OCI-LY3 (cell line): ENCODE measurements at regions not wholly inside any gene's neighbourhood (a gene's known extent, or its start where the extent isn't known, plus 50 kb on each side); places are given as distances from the start of the nearest gene placed in this dataset.

Experiments
- H2AFZ ChIP-seq: fragments of 200-600, 300-600 bp; shearing (Covaris generic); 2 replicates; pipeline ENCODE4 v1.6.0; 2014; ENCODE audit warnings: antibody characterized with exemption, low read depth, low read length
- H3K27ac ChIP-seq: fragments of 200-600, 300-600 bp; sonication (generic); 2 replicates; pipeline ENCODE4 v1.5.1; 2014; ENCODE audit warnings: mild to moderate bottlenecking, low read length, moderate library complexity, mixed read lengths
- H3K27me3 ChIP-seq: fragments of 200-600, 300-600 bp; sonication (generic); 2 replicates; pipeline ENCODE4 v1.6.1; 2014; ENCODE audit warnings: low read depth, low read length, mixed read lengths
- H3K36me3 ChIP-seq: fragments of 200-600, 300-600 bp; sonication (generic); replicated peaks from 2 replicates; pipeline ENCODE3; 2014; ENCODE audit warnings: low read depth, low read length, mixed read lengths
- H3K4me1 ChIP-seq: fragments of 300-600, 200-600 bp; sonication (generic); 2 replicates; pipeline ENCODE4 v1.6.1; 2014; ENCODE audit warnings: low read length, mixed read lengths
- H3K4me2 ChIP-seq: fragments of 200-600, 300-600 bp; sonication (generic); 2 replicates; pipeline ENCODE4 v1.6.1; 2014; ENCODE audit warnings: low read length, mixed read lengths
- H3K4me3 ChIP-seq: fragments of 300-600, 200-600 bp; sonication (generic); 2 replicates; pipeline ENCODE4 v1.5.1; 2014; ENCODE audit warnings: antibody characterized with exemption, mild to moderate bottlenecking, low read length, moderate library complexity
- H3K79me2 ChIP-seq: fragments of 300-600, 200-600 bp; shearing (Covaris generic); 2 replicates; pipeline ENCODE4 v1.6.1; 2014; ENCODE audit warnings: mild to moderate bottlenecking, low read length, mixed read lengths
- H3K9ac ChIP-seq: fragments of 300-600, 200-600 bp; shearing (Covaris generic); 2 replicates; pipeline ENCODE4 v1.6.0; 2014; ENCODE audit warnings: mild to moderate bottlenecking, low read length, moderate library complexity
- H3K9me3 ChIP-seq: fragments of 200-600, 300-600 bp; shearing (Covaris generic); 2 replicates; pipeline ENCODE4 v1.6.1; 2014; ENCODE audit warnings: low read length, mixed read lengths; ENCODE audit not compliant: insufficient read depth
- H4K20me1 ChIP-seq: fragments of 200-600, 300-600 bp; sonication (generic); 2 replicates; pipeline ENCODE4 v1.6.1; 2016; ENCODE audit warnings: low read length, mixed read lengths; ENCODE audit not compliant: insufficient read depth
- EZH2phosphoT487 ChIP-seq: fragments of 200-600 bp; shearing (Covaris generic); IDR thresholded peaks from 2 replicates; pipeline ENCODE4 v1.6.1; 2018; ENCODE audit warnings: antibody characterized with exemption, mixed run types, low read depth
- TF ChIP-seq, protein P1 (sequence below): fragments of 200-600, 300-600 bp; sonication (generic); IDR thresholded peaks from 2 replicates; pipeline ENCODE4 v1.5.1; 2014; ENCODE audit warnings: antibody characterized with exemption, low read length, low read depth

DNA sequence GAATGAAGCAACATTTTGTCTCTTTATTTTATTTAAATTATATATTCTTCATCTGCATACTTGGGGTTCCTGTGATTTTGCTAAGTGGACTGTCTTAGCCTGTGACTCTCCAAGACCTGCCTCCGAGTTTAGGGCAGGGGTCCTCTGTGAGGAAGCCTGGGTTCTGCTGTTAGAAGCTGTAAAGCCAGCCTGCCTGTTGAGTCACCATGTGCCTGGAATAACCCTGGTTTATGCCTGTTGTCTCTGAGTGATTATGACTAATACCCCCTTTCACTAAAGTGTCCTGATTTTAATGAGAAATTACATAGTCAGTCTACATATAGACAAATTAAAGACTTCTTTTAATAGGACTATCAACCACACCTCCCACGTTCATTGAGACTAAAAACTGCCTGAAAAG, 369.1 kb downstream of the ZNF521 start:
- no peak overlapping the region for H3K4me2 ChIP-seq
- no peaks in the 10 kb centered on the region for H3K79me2 ChIP-seq
- no peaks in the 10 kb centered on the region for H3K4me1 ChIP-seq
- H3K9me3 ChIP-seq = no peaks in the 10 kb centered on the region
- H4K20me1 ChIP-seq = no peaks in the 10 kb centered on the region
- no peaks in the 10 kb centered on the region for H3K27me3 ChIP-seq
- no peak overlapping the region for H3K27ac ChIP-seq
- no peaks in the 10 kb centered on the region for H3K36me3 ChIP-seq
- H2AFZ ChIP-seq = no peak overlapping the region
- no peak overlapping the region for H3K9ac ChIP-seq
- no peak overlapping the region for H3K4me3 ChIP-seq
- TF ChIP-seq, protein P1, sequence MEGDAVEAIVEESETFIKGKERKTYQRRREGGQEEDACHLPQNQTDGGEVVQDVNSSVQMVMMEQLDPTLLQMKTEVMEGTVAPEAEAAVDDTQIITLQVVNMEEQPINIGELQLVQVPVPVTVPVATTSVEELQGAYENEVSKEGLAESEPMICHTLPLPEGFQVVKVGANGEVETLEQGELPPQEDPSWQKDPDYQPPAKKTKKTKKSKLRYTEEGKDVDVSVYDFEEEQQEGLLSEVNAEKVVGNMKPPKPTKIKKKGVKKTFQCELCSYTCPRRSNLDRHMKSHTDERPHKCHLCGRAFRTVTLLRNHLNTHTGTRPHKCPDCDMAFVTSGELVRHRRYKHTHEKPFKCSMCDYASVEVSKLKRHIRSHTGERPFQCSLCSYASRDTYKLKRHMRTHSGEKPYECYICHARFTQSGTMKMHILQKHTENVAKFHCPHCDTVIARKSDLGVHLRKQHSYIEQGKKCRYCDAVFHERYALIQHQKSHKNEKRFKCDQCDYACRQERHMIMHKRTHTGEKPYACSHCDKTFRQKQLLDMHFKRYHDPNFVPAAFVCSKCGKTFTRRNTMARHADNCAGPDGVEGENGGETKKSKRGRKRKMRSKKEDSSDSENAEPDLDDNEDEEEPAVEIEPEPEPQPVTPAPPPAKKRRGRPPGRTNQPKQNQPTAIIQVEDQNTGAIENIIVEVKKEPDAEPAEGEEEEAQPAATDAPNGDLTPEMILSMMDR = no peak
- no peak for TF ChIP-seq EZH2phosphoT487

DNA sequence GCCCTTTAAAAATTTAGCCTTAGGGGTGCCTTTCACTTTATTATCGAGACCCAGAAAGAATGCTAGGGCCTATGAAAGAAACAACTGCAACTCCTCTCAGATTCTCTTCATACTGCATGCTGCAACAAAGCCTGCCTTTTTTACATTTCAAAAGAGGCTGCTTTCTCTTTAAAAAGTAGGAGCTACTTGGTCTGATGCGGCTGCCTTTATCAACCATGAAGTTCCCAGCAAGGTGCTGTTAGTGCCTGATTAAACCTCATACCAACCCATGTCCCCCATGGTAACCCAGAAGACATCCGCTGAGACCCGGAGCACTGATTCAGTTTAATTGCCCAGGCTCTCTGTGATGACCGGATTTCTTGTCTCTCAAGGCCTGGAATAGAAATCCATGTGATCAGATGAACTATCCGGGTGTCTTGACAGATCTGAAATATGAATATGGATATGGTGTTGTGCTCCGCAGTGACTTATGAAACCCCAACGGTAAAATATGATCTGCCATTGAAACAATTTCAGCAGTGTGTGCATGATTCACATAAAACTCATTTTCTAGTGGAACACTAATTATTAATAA, 368.3 kb downstream of the ZNF521 start:
- H3K27me3 ChIP-seq = no peaks in the 10 kb centered on the region
- no peak overlapping the region for H3K4me3 ChIP-seq
- H3K4me2 ChIP-seq = no peak overlapping the region
- no peaks in the 10 kb centered on the region for H4K20me1 ChIP-seq
- no peaks in the 10 kb centered on the region for H3K79me2 ChIP-seq
- TF ChIP-seq, protein P1 = no peak
- TF ChIP-seq EZH2phosphoT487 = no peak
- H3K9me3 ChIP-seq = no peaks in the 10 kb centered on the region
- H3K4me1 ChIP-seq = no peaks in the 10 kb centered on the region
- H2AFZ ChIP-seq = no peak overlapping the region
- H3K9ac ChIP-seq = no peak overlapping the region
- H3K36me3 ChIP-seq = no peaks in the 10 kb centered on the region
- no peak overlapping the region for H3K27ac ChIP-seq

DNA sequence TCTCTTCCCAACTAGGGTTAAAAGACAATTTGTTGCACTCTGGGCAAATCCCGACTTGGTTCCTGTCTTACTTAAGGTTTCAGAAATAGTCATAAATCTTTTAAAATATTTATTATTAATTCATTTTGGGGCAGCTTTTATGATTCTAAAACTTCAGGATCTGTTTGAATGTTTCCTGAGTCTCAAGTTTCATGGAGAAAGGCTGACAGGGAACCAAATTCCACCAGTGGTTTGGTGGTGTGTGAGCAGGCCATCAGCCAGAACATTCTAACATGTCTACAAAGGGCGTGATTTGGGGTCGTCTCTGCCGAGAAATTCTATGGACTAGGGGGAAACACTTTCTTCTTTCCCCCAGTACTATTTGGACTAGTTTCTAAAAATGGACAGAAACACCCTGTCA, 366.4 kb downstream of the ZNF521 start:
- no peaks in the 10 kb centered on the region for H3K4me1 ChIP-seq
- no peaks in the 10 kb centered on the region for H3K27me3 ChIP-seq
- H3K4me2 ChIP-seq = no peak overlapping the region
- H3K4me3 ChIP-seq = no peak overlapping the region
- no peak overlapping the region for H3K9ac ChIP-seq
- H3K9me3 ChIP-seq = no peaks in the 10 kb centered on the region
- no peak overlapping the region for H2AFZ ChIP-seq
- no peak overlapping the region for H3K27ac ChIP-seq
- no peaks in the 10 kb centered on the region for H4K20me1 ChIP-seq
- TF ChIP-seq, protein P1 = no peak
- no peak for TF ChIP-seq EZH2phosphoT487
- no peaks in the 10 kb centered on the region for H3K36me3 ChIP-seq
- no peaks in the 10 kb centered on the region for H3K79me2 ChIP-seq

DNA sequence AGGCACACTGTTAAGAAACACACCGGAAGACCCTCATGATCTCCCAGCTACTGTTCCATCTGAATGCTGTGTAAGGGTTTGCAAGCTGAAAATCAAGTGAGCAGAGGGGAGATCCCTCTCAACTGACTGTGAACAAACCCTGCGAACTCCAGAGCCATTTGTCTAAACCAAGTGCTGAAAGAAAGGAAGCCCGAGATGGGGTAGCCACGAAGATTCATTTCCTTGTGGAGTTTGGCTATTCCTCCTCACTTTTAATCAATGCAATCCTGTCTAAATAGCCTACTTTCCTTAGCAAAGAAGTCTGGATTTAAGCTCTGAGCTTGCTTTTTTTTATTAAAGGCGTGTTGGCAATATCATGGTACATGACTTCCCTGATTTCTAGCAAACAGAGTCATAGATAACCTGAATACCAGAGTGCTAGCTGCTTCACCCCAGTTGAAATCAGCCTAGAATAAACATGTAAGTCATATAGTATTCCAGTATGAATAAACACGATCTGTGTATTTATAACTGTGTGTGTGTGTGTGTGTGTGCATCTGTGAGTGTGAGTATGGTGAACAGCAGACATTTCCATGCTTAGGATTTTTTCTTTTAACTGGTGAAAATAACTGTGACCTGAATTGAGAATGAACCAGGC, 365.2 kb downstream of the ZNF521 start:
- no peaks in the 10 kb centered on the region for H3K79me2 ChIP-seq
- no peak overlapping the region for H3K4me2 ChIP-seq
- no peaks in the 10 kb centered on the region for H3K4me1 ChIP-seq
- H3K27me3 ChIP-seq = no peaks in the 10 kb centered on the region
- H3K36me3 ChIP-seq = no peaks in the 10 kb centered on the region
- no peaks in the 10 kb centered on the region for H4K20me1 ChIP-seq
- H3K4me3 ChIP-seq = no peak overlapping the region
- H3K9ac ChIP-seq = no peak overlapping the region
- H3K27ac ChIP-seq = no peak overlapping the region
- no peaks in the 10 kb centered on the region for H3K9me3 ChIP-seq
- TF ChIP-seq, protein P1 = no peak
- TF ChIP-seq EZH2phosphoT487 = no peak
- H2AFZ ChIP-seq = no peak overlapping the region
